HG03280 (cell line): ENCODE measurements at regions not wholly inside any gene's neighbourhood (a gene's known extent, or its start where the extent isn't known, plus 50 kb on each side); places are given as distances from the start of the nearest gene placed in this dataset.
"Not testable (repeated sequence)": the region's sequence is repeated elsewhere in the genome, so short reads cannot be mapped to it uniquely, and the experiment has no call there.

ENCODE experiments used
- ATAC-seq: cut with Tn5 transposase; IDR thresholded peaks from one replicate; pipeline ENCODE4 v1.9.1; 2021; ENCODE audit warnings: mild to moderate bottlenecking, moderate library complexity; ENCODE audit not compliant: unreplicated experiment

DNA sequence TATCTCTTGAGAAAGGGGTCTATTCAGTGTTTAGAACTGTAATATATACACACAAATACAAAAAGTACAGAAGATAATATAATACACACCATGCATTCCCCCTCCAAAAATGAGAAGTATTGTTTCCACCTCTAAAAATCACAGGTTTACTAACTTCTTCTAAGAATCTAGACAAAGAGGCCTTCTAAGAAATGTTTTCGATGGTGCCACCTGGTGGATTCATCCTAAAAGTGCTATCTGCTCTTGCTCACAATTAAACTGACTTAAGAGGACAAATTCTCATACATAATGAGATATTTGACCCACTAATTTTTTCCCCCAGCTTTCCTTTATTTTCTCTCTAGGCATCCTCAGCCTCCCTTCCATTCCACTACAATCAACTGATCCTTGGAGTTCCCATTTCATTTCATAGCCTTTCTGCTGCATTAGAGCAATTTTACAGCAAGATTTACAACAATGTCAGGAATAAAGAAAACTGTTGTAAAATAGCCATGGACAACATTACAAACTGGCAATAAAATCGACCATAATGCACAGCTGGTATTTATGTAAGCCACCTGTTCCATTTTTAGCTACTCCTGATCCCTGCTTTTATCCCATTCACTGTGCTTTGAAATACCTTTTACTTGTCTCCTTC is 124.6 kb downstream of the ARRDC4 start:
- ATAC-seq, result no peak

DNA sequence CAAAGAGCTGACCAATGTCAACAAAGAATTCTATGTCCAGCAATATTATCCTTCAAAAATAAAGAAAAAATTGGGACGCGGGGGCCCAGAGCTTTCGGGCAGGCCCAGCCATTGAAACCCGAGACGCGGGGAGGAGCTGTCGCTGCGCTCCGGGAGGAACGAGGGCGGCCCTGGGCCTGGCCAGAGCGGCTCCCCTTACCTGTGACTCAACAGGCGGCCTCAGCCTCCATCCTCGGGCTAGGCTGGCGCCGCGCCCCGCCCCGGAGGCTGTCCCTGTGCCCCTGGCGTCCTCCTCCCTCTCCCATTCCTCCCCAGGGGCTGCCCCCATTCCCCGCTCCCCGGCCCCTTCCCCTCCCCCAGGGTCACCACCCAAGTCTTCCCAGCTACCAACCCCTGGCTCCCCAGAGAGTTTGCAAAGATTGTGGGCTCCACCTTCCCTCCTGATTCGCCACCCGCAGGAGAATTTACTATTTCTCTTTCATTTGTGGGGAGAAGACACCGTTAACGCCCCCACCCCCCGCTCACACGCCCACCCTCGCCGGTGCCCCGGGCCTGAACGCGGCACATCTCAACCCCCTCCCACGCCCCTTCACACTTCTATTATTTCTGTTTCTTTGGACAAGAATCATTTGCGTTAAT is 127.9 kb downstream of the ARRDC4 start:
- peak; percentile 77 for ATAC-seq

DNA sequence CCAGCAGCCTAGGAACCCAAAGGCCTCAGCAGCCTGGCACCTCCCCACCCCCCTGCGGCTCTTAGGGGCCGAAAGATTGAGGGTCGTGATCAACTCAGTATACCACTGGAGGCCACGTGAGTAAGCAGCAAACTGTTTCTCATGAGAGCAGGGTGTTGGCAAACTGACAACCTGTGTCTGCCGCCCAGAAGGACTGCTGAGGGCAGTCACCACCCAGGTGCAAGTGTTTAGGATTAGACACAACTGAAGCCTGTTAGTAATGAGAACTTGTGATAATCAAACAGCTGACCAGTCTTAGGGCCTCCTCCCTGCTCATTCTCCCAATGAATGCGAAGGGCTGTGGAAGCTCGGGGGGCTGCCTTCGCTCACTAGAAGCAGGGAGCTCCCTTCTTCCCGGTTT is 128.8 kb downstream of the ARRDC4 start:
- not testable (repeated sequence) for ATAC-seq

DNA sequence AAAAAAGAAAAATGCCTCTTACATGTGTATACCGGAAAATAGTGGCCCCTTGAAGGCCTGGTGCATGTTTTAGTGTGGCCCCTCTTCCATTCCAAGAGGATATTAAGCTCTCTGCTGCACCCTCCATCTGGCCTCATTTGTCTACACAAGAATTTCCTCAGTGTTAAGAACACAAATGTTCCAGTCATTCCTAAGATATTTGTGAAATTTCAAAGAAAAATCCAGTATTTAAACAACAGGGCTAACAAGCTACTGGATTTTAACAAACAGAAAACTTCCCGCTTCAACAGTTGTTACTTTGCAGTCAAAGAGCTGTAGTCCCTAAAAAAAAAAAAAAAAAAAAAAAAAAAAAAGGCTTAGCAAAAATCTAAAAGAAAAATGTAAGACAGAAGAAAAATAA is 137.5 kb downstream of the ARRDC4 start:
- ATAC-seq, result not testable (repeated sequence)

DNA sequence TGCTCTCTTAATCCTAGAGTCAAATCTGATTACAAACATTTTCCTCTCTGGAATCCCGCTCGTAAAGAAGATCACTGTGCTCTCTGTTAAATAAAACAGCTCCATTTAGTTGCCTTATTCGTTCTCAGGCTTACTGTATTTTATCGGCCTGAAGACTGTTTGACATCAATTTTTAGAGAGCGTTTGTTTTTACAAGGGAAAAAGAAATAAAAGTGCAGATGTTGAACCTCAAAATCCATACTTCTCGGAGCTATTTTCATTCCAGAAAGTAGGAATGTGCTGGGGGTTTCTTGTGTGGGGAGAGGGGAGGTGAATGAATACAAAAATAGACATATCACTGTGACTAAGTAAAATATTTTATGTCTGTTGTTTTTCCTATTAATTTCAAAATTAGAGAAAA is 140.1 kb downstream of the ARRDC4 start:
- not testable (repeated sequence) for ATAC-seq

DNA sequence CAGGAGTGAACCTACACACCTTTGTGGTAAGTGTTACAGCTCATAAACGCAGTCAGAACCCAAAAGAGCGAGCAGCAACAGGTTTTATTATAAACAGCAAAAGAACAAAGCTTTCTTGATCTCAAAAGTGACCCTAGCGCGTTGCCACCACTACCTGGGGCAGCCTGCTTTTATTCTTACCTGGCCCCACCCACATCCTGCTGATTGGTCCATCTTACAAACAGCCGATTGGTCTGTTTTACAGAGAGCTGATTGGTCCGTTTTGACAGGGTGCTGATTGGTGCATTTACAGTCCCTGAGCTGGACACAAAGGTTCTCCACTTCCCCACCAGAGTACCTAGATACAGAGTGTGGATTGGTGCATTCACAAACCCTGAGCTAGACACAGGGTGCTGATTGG is 143.1 kb downstream of the ARRDC4 start:
- ATAC-seq, result no peak

DNA sequence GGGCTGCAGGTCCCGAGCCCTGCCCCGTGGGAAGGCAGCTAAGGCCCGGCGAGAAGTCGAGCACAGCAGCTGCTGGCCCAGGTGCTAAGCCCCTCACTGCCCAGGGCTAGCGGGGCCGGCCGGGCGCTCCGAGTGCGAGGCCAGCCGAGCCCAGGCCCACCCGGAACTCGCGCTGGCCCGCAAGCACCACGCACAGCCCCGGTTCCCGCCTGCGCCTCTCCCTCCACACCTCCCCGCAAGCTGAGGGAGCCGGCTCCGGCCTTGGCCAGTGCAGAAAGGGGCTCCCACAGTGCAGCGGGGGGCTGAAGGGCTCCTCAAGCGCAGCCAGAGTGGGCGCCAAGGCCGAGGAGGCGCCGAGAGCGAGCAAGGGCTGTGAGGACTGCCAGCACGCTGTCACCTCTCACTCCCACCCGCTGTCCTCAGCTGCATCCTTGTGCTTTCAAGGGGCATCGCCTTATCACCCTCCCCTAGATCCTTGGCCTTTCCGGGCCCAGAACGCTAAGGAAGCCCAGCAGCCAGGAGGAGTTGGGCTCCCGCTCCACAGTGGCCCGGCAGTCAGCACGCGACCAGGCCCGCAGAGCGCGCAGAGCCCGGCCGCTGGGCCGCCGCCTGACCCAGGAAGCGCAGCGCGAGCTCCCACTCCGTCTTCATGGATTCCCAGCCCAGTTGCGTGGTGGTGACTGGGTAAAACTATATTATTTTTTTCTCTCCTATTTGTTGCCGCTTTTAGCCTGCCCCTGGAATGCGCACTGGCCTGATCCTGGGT is 144.1 kb downstream of the ARRDC4 start:
- ATAC-seq, result not testable (repeated sequence)

DNA sequence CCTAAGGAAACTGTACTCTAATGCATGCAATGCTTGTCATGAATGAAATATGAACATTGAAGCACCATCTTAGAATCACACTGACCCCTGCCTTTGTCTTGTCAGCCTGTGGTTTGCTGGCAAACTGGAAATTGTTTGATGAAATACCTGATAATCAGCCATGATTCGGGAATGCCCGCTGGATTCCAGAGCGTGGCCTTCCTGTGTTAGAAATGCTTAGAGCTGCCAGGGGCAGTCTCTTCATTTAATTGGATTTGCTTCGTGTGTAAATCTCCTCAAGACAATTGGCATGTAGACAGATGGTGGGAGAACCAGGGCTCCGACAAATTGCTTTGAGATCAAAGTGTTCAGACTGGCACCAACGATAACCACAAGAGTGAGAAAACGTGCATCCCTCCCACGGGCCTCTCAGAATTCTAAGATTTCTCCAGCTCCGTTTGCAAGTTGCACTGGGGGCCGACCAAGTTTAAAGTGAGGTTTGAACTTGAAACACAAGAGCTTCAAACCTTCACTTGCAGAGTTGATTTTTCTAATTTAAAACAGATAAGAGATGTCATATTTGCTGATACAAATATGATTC is 146.2 kb downstream of the ARRDC4 start:
- not testable (repeated sequence) for ATAC-seq

DNA sequence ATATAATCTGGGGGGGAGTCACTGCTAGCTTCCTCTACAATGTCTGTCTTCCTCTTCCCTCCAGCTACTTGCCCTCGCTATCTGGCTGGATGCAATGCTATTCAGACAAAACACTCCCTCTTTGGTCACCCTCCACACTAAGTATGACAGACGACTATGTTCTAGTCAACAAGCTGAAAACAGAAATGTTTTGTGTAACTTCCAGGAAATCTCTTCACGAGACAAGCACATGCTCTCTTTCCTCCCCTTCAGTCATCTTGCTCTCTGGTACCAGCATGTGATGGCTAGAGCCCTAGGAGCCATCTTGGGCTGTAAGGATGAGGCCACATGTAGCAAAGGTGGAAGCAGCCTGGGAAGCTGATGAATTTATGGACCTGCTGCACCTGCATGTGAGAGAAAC is 151.3 kb downstream of the ARRDC4 start:
- ATAC-seq, result no peak

DNA sequence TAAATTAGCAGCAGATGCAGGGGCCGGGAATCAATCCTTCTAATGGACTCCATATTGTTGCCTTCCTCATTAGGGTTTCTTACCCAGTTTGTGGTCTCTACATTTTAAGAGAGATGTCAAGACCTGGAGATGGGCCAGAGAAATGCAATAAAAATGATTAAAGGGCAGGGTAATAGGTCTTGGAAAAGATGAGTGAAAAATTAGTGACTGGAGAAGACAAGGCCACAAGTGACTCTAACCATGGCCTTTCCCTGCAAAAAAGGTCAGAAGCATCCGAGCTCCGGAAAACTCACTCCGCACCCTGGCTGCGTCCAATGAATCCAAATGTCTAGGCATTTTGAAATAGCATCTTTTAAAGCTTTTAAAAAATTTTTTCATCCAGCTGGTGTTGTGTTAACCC is 152.8 kb downstream of the ARRDC4 start:
- ATAC-seq, result no peak

DNA sequence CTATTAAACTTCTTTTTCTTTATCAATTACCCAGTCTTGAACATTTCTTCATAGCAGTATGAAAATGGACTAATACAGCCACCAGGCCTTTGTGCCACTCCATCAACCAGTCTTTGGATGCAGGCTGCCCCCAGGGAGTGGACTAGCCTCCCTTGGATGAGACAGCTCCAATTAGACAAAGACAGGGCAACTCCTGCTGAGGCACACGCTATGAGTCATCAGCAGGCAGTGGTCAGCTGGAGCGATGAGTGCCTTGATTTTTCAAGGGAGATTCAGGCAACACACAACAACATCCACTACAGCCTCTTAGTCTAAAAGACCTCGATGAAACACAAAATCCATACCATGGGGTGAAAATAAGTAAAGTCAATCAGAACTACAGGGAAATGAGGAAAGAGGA is 160.1 kb downstream of the ARRDC4 start:
- no peak for ATAC-seq

DNA sequence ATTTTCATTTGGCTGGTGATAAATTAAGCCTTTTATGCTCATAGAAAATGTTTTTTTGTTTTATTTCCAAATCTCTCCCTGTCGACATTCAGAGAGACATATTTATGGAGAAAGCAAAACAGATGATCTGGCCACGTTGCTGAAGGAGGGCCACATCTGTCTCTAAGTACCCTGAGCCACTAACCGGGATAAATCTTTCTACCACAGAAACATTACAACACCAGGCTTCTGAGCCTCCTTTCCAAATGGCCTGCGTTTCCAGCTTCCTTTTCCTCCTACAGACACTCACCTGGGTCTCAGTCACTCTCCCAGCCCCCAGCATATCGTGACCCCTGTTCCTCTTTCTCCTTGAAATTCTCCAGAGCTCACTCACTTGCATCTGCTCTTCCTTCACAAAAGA is 161.0 kb downstream of the ARRDC4 start:
- no peak for ATAC-seq

DNA sequence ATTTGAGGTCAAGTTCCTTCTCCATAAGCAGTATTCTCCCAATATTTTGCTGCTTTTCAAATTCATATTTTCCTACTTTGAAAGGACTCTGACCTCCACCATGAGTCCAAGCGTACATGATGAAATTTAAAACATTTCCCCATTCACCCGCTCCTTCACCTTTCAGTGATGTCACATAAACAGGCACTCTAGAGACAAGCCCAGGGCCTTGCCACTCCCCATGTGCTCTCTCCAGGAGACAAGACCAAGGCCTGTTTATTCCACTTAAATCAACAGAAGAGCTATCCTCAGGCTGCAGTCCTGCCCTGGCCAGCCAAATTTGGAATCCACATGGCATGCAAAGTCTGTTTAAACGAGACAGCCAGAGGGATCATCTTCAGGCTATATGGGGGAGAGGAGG is 161.5 kb downstream of the ARRDC4 start:
- ATAC-seq, result no peak

DNA sequence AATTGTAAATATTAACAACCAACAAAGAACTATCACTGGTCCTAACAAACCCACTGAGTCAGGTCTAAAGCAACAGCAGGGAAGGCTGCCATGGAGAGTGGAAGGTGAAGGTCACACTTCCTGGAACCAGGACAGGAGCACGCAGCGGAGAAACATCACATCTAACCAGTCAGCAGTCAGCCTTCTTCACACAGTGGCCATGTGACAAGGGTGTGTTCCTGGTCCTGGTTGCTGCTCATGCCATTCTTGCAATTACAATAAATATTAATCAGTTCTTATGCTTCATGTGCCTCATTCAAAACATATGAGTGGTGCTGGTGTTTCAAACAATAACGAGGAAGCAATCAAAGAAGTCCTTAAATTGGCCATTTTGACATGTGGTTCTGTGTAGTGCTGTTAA is 162.8 kb downstream of the ARRDC4 start:
- ATAC-seq, result no peak

DNA sequence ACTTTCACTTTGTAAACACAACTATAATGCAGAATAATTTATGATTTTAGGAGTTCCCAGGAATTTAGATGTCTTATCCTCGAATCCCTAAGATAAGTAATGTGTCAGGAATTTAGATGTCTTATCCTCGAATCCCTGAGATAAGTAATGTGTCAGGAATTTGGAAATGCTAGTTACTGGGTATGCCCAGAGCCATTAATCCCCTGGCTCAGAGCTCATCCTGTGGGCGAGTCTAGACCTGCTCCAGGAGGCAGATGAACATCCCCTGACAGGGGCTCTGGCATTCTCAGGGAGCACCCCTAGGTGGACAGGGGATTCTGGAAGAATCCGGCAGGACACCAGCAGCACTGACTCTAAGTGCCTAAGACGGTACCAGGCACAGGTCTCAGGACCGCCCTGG is 163.3 kb downstream of the ARRDC4 start:
- ATAC-seq, result no peak

DNA sequence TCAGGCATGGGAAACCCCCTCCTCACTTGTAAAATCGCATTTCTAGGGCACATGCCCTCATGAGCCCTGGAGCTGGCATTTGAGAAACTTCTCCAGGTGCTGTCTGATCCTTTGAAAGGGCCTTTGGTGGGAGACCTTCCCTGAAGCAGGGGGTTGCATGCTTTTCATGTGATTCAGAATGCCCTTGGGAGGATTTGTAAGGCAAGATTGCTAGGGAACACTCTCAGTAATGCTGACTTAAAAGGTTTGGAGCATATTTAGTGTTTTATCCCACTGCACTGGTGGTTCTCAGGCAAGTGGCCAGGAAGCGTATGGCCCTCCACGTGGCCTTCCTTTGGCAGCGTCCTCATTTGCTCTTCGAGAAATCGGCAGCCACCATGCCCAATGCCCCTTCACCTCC is 164.1 kb downstream of the ARRDC4 start:
- ATAC-seq, result no peak

DNA sequence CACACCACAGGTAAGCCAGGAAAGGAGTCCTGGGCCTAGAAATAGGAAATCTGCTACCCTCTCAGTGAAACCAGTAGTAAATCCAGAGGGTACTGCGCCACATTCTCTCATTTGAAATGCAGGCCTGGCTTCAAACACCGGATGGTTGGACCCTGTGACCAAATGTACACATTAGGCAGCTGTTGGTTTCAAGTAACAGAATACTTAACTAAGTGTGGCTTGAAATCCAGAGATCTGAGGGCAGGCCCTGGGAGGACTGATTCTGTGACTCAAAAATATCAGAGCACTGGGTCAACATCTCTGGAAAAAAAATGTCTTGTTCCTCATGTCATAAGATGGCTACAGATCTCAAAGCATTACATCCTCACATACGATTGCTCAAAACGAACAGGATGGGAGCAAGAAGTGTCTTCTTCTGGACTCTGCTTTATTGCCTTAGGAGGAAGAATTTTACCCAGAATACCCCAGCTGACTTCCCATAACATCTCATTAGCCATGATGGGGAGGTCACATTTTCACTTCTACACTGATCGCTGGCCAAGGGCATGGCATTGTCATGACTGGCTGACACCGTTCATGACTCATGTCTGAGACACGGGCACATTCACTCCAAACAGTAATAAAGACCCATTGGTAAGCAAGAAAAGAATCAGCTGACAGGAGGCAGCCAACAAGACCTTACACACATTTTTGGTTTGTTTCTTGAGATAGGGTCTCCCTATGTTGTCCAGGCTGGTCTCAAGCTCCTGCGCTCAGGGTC is 166.0 kb downstream of the ARRDC4 start:
- no peak for ATAC-seq

DNA sequence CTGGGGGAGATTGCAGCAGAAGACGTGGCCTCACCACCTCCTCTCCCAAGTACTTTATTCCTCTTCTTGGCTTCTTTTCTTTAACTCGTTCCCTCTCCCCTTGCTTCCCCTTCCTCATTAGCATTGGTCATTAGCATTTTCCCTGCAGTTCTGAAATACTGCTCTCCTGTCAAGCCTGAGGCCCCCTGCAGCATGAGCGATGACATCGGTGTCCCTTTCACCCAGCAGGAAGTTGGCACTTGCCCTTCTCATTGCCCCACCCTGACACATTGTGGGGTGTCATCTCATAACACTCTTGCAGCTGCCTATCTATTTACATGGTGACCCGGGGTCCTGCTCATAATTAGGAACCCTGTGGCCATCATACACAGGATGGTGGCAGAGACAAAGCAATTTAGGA is 167.1 kb downstream of the ARRDC4 start:
- no peak for ATAC-seq

DNA sequence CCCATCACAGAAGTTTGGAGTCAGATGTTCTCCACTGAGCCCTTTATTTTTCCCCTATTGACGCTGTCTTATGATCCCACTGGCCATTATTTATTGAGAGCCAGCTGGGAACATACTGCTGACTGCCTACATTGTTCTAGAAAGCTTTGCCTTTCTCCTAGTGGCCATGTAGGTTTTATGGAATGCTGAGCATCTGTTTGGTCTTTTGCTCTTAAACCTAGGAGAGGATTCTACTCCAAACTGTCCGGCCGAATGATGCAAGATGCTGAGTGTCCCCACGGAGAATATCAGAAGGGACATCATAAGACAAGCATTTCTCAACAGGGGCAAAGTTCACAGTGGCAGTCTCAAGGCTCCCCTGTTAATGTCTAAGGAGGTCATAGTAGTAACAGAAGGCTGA is 171.4 kb downstream of the ARRDC4 start:
- no peak for ATAC-seq

DNA sequence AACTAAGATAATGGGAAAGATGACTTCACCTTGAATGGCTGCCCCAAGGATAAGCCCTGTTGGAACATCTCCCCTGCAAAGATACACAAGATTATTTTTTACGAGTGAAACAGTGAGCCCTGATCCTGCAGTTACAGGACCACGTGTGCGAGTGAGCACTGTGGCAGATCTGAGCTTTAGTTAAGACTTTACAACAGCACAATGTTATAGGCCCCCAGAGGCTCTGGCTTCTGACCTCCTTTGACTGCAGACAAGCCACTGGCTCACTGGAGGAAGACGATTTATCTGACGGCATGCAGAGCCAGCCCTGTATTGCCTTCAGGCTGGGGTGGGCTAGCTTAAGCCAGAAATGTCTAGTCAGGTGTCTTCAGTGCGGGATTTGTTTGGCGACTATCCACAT is 174.4 kb downstream of the ARRDC4 start:
- ATAC-seq, result no peak

DNA sequence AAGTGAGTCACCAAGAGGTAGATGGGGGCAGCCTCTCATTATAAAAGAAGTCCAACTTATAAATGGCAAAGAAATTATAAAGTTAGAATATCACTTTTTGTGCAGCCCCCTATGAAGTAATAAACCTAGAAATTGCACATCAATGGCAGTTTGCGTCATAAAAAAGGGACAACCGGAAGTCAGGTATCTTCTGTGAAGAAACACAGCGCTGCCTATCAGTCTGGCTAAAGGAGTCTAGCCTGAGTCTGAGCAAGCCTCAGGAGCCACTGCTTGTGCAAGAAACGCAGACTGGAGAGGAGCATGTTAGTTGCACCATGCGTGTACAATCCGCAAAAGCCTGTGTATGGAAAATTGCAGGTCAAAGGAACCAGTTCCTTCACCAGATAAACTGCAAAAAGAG is 178.4 kb downstream of the ARRDC4 start:
- no peak for ATAC-seq
